Central memory CD8-positive, alpha-beta T cell (primary cell): ENCODE measurements at regions not wholly inside any gene's neighbourhood (a gene's known extent, or its start where the extent isn't known, plus 50 kb on each side); places are given as distances from the start of the nearest gene placed in this dataset.
A peak's percentile ranks its signal among the peaks of the same experiment; 100 is the strongest.
"Not testable (repeated sequence)": the region's sequence is repeated elsewhere in the genome, so short reads cannot be mapped to it uniquely, and the experiment has no call there.

ENCODE experiments used
- ATAC-seq: fragments of 150-1000 bp; cut with Tn5 transposase; replicated peaks from 2 replicates; pipeline ENCODE4 v1.10.0; 2022; ENCODE audit warnings: mild to moderate bottlenecking, moderate FRiP score, moderate number of reproducible peaks; ENCODE audit not compliant: poor library complexity, severe bottlenecking; ENCODE audit errors: extremely low read depth
- DNase-seq, 2 donors: peaks; one replicate each; pipeline ENCODE4 v3.0.0; 2021; ENCODE audit warnings: low spot score in 2 of 2
- H3K27ac Mint-ChIP-seq: one replicate; pipeline ENCODE4 v1.8.0; 2022; ENCODE audit warnings: low read depth, mild to moderate bottlenecking, moderate library complexity, mixed read lengths
- H3K27me3 Mint-ChIP-seq: one replicate; pipeline ENCODE4 v1.8.0; 2022; ENCODE audit warnings: mixed read lengths
- H3K36me3 Mint-ChIP-seq: one replicate; pipeline ENCODE4 v1.8.0; 2022; ENCODE audit warnings: mild to moderate bottlenecking, moderate library complexity, mixed read lengths; ENCODE audit not compliant: insufficient read depth
- H3K4me1 Mint-ChIP-seq: one replicate; pipeline ENCODE4 v1.8.0; 2022; ENCODE audit warnings: mixed read lengths
- H3K4me3 Mint-ChIP-seq: one replicate; pipeline ENCODE4 v1.8.0; 2022; ENCODE audit warnings: mild to moderate bottlenecking, moderate library complexity, mixed read lengths
- H3K9me3 Mint-ChIP-seq: one replicate; pipeline ENCODE4 v1.8.0; 2022; ENCODE audit warnings: mixed read lengths

DNA sequence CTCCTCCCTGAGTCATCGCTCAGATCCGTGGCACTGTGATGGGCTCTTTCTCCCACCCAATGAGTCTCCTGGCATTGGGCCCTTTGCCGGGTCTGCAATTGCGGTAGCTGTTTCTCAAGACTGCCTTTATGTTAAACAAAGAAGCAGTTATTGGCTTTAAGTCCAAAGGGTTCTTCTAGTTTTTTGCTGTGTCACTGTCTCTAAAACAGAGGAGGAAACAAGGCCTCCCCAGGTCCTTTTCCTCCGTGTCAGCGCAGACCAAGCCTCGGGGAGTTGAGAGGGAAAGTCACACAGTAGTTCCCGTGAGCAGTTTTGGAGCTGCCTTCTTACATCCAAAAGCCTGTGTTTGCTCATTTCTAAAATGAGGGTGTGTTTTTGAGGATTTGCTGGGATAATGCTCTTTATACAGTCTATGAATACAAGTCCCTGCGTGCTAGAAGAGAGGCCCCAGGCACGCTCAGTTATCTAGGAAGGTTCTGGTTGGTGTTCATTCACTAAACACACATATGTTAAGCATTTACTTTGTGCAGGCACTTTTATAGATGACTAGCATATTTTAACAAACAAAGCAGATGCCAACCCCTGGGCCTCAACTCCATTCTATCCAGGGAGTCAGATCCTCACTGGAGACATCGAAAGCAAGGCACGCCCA, 126.0 kb upstream of the PZP start:
- H3K27me3 Mint-ChIP-seq = no peaks in the 10 kb centered on the region
- H3K9me3 Mint-ChIP-seq = peaks cover 6% of the 10 kb centered on the region
- no peaks in the 10 kb centered on the region for H3K36me3 Mint-ChIP-seq
- H3K4me3 Mint-ChIP-seq = no peak overlapping the region
- H3K4me1 Mint-ChIP-seq = peaks cover 7% of the 10 kb centered on the region
- no peak overlapping the region for H3K27ac Mint-ChIP-seq
- no peak for DNase-seq
- no peak for ATAC-seq

DNA sequence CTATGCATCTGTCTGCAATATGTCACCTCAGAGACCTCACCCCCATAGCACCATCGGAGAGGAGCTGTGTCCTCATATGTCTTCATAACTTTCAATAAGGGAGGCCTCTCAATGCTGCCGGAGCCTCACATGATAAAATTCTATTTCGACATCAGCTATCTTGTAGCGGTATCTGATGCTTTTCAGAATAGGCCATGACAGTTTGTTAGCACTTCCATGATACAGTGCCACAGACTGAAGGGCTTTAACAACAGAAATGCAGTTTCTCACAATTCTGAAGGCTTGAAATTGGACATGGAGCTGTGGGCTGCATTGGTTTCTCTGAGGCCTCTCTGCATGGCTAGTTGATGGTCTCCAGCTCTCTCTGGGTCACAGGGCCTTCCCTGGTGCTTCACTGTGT, 125.0 kb upstream of the PZP start:
- no peak overlapping the region for H3K4me3 Mint-ChIP-seq
- DNase-seq = no peak
- H3K27me3 Mint-ChIP-seq = no peaks in the 10 kb centered on the region
- H3K4me1 Mint-ChIP-seq = peaks cover 7% of the 10 kb centered on the region
- no peak overlapping the region for H3K27ac Mint-ChIP-seq
- H3K9me3 Mint-ChIP-seq = peaks cover 6% of the 10 kb centered on the region
- no peaks in the 10 kb centered on the region for H3K36me3 Mint-ChIP-seq
- ATAC-seq = no peak

DNA sequence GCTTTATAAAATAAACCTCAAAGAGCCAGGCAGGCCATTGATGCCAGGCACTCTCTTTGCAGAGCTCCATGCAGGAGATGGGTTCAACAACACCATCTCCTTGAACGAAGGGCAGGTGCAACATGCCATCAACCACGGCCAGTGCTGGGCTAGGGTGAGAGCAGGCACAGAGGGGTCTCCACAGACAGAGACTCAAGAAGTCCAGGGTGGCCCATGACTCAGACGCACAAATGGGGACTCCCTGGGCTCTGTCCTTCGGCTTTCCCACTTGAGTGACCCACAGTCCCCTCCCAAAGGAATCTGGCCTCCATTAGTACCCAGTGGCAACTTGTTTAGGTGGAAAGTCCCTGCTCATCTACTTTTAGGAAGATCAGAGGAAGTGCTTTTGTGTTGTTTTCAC, 124.4 kb upstream of the PZP start:
- DNase-seq (no peak), ATAC-seq (no peak)
- no peak overlapping the region for H3K4me3 Mint-ChIP-seq
- H3K4me1 Mint-ChIP-seq = peaks cover 8% of the 10 kb centered on the region
- no peaks in the 10 kb centered on the region for H3K27me3 Mint-ChIP-seq
- no peaks in the 10 kb centered on the region for H3K36me3 Mint-ChIP-seq
- no peak overlapping the region for H3K27ac Mint-ChIP-seq
- H3K9me3 Mint-ChIP-seq = peaks cover 6% of the 10 kb centered on the region

DNA sequence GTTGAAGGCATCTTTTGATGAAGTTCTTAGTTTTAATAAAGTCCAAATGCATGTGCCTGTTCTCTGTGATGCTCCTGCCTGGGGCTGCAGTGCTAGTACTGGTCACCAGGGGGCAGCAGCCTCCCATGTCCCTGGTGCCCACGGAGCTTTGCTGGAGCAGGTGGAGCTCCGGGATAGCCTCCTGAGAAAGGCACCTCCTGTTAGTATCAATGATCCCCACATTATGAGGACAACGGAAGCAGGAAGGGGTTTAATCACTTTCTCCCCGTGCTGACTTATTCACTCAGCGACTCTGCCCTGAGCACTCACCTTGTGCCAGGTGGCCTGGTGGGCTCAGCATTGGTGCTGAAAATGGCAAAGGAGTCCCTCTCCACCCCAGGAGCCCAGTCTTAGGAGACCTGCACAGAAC, 123.0 kb upstream of the PZP start:
- peak; percentile 49 to 58 for DNase-seq
- Mint-ChIP-seq H3K4me3 (peak overlapping the region; percentile 37), H3K27me3 (no peaks in the 10 kb centered on the region), H3K9me3 (peaks cover 2% of the 10 kb centered on the region), H3K27ac (peak overlapping the region; percentile 61), H3K36me3 (no peaks in the 10 kb centered on the region), H3K4me1 (peaks cover 20% of the 10 kb centered on the region)
- peak; percentile 46 for ATAC-seq

DNA sequence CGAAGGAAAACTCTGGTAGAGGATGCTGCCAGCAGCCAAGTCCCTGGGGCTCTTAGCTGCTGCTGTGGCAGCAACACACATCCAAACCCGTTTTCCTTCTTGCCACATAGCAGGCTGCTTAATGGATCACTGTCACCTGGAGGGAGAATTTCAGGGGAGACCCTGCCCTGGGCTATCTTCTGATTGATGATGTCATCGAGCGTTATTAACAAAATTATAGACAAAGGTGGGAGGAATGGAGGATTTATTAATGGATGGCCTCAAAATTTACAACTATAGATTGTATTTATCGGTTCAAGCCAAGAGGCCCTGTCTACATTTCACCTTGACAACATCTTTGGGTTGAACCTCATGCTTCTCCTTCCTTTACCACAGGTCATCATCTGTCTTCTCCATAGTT, 120.8 kb upstream of the PZP start:
- DNase-seq = no peak
- no peak overlapping the region for H3K4me3 Mint-ChIP-seq

DNA sequence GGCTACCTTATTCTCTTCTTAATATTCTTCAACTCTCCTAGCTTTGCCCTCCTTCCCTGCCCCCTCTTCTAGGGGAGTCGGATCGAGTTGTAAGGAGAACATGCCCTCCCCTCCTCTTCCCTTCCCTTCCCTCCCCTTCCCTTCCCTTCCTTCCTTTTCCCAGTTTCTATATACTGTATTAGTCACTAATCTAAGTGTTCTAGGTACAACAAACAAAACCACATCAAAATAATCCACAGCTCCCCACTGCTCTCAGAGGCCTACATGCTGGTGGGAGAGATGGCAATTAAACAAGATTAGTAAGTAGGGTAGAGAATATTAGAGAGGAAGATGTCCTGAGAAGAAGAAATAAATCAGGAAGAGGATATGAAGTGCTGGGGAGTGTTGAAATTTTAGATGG, 119.9 kb upstream of the PZP start:
- ATAC-seq = no peak
- no peak overlapping the region for H3K27ac Mint-ChIP-seq
- peaks cover 20% of the 10 kb centered on the region for H3K4me1 Mint-ChIP-seq
- H3K27me3 Mint-ChIP-seq = no peaks in the 10 kb centered on the region
- no peak overlapping the region for H3K4me3 Mint-ChIP-seq
- H3K9me3 Mint-ChIP-seq = no peaks in the 10 kb centered on the region
- no peaks in the 10 kb centered on the region for H3K36me3 Mint-ChIP-seq
- DNase-seq = no peak

More for the DNA sequence above, 120.8 kb upstream of the PZP start:
- ATAC-seq = no peak
- Mint-ChIP-seq H3K4me1 (peaks cover 20% of the 10 kb centered on the region), H3K27me3 (no peaks in the 10 kb centered on the region), H3K27ac (no peak overlapping the region), H3K9me3 (no peaks in the 10 kb centered on the region), H3K36me3 (no peaks in the 10 kb centered on the region)

DNA sequence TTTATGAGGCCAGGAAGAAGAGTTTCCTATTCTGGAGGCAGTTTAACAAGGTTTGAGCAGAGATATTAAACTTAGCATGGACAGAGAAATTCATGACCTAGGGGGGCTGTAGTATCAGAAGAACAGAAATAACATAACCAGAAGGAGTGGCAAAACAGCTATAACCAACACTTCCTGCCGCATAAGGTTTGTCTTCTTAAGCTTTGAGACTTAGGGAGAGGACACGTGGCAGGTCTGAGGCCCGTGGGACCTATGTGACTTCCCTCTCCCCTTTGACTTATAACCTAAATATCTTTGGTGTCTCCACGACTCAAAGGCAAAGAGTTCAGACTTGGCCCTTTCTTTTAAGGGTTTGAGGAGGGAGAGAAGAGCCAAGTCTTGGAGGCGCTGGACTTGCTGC, 119.1 kb upstream of the PZP start:
- ATAC-seq (peak; percentile 52), DNase-seq (no peak)
- no peaks in the 10 kb centered on the region for H3K9me3 Mint-ChIP-seq
- peaks cover 20% of the 10 kb centered on the region for H3K4me1 Mint-ChIP-seq
- no peak overlapping the region for H3K4me3 Mint-ChIP-seq
- H3K27ac Mint-ChIP-seq = no peak overlapping the region
- no peaks in the 10 kb centered on the region for H3K27me3 Mint-ChIP-seq
- H3K36me3 Mint-ChIP-seq = no peaks in the 10 kb centered on the region

DNA sequence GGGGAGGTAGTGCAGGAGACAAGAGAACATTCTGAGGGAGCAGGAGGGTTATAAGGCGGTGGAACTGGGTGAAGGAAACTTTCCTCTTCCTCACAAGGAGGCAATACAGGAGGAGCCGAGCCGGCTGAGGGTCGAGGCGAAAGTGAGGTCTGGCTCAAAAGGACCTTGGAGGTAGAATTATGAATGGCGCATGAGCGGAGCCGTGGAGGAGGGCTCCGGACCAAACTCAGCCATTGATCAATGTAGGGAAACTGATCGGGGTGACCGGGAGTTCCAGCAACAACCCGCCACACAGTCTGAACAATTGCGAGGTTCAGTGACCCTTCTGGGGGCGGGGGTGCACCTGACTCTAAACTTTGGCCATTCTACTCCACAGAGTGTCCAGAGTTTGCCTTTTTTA, 118.7 kb upstream of the PZP start:
- not testable (repeated sequence) for H3K4me3 Mint-ChIP-seq, DNase-seq

DNA sequence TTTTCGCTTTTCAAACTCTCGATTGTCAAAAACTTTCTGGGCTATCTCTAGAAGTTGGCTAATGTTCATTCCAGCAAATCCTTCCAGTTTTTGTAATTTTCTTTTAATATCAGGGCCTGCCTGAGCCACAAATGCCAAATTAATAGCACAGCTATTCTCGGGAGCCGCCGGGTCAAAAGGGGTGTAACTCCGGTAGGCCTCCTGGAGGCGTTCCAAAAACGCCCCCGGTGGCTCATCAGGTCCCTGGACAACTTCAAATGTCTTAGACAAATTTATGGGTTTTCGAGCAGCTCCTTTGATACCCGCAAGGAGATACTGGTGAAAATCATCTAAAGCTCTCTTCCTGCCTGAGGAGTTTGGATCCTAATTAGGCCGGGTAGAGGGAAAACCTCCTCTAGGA, 117.9 kb upstream of the PZP start:
- Mint-ChIP-seq H3K36me3 (no peaks in the 10 kb centered on the region), H3K4me1 (peaks cover 15% of the 10 kb centered on the region), H3K27ac (no peak overlapping the region), H3K9me3 (no peaks in the 10 kb centered on the region), H3K27me3 (no peaks in the 10 kb centered on the region), H3K4me3 (no peak overlapping the region)
- ATAC-seq (no peak), DNase-seq (no peak)

More for the DNA sequence above, 118.7 kb upstream of the PZP start:
- H3K36me3 Mint-ChIP-seq, H3K9me3 Mint-ChIP-seq, H3K27ac Mint-ChIP-seq, H3K27me3 Mint-ChIP-seq, ATAC-seq: not testable (repeated sequence)
- H3K4me1 Mint-ChIP-seq = peaks cover 20% of the 10 kb centered on the region

DNA sequence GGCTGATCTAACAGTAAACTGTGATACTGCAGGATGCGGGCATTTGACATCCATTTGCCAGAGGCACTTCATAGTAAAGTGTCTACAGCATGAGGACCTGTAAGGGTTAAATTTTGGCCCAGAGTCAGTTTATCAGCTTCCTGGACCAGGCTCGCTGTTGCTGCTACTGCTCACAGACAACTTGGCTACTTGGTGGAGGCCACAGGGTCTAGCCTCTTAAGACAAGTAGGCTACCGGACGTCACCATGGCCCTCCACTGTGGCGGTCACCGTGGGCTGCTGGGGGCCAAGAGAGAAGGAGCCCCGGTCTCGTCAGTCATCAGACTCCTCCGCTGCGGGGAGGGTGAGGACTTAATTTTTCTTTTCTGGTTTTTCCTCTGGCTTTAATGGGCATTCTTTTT, 117.3 kb upstream of the PZP start:
- H3K4me1 Mint-ChIP-seq = peaks cover 13% of the 10 kb centered on the region
- H3K27me3 Mint-ChIP-seq = no peaks in the 10 kb centered on the region
- H3K4me3 Mint-ChIP-seq = no peak overlapping the region
- DNase-seq (no peak), ATAC-seq (no peak)
- H3K36me3 Mint-ChIP-seq = no peaks in the 10 kb centered on the region
- no peaks in the 10 kb centered on the region for H3K9me3 Mint-ChIP-seq
- H3K27ac Mint-ChIP-seq = no peak overlapping the region

DNA sequence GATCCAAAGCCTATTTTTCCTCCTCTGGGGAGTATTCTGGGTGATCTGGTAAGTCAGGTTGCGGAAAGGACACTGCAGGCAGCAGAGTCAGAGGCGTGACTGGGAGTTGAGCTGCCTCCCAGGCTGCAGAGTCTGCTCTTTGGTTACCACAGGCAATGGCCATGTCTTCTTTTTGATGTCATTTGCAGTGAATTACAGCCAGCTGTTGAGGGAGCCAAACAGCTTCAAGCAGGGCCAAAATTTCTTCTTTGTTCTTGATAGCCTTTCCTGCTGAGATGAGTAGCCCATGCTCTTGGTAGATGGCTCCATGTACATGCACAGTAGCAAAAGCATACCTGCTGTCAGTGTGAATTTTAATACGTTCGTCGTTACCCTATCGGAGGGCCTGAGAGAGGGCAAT, 116.6 kb upstream of the PZP start:
- Mint-ChIP-seq H3K36me3 (no peaks in the 10 kb centered on the region), H3K4me3 (no peak overlapping the region), H3K9me3 (no peaks in the 10 kb centered on the region), H3K4me1 (peaks cover 14% of the 10 kb centered on the region), H3K27me3 (no peaks in the 10 kb centered on the region), H3K27ac (no peak overlapping the region)
- DNase-seq (no peak), ATAC-seq (no peak)

DNA sequence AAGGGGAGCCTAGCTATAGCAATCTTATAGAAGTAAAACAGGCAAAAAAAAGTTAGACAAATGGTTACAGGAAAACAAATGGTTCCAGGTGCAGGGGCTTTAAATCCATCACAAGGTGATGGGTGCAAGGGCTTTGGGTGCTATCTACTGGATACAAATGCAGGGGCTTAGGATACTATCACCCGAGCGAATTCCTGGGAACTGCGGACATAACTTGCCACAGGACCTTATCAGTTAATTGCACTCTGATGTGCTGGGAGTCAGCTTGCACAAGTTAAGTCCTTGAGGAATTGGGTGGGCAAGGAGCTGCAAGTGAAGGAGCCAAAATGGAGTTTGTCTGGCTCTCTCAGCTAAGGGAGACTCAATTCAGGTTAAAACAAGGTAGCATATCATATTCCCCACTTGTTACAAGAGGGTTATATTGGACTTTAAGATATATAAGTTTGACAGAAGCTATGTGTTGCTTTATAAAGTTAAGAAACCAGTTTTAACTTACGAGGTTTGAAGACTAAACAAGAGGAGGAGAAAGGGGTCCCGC, 115.0 kb upstream of the PZP start:
- Mint-ChIP-seq H3K4me3 (no peak overlapping the region), H3K4me1 (peaks cover 21% of the 10 kb centered on the region), H3K36me3 (no peaks in the 10 kb centered on the region), H3K27ac (no peak overlapping the region), H3K9me3 (no peaks in the 10 kb centered on the region), H3K27me3 (no peaks in the 10 kb centered on the region)
- ATAC-seq (no peak), DNase-seq (no peak)

DNA sequence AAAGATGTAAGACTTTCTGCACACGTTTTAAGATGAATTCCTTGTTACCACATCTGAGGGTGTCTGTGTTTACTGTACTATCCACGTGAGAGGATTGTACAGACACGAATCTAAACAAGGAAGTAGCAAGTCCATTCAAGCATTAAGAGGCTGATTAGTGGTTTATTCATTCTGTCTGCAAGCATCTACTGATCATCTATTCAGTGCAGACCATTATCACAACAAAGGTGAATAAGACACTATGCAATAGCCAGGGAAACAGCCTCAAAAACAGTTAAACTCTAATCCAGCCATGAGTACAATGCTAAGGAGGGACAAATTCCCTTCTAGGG, 111.6 kb upstream of the PZP start:
- no peak for DNase-seq
- Mint-ChIP-seq H3K4me3 (no peak overlapping the region), H3K27ac (peak overlapping the region; percentile 20)

More for the DNA sequence above, 111.6 kb upstream of the PZP start:
- Mint-ChIP-seq H3K4me1 (peaks cover 8% of the 10 kb centered on the region), H3K27me3 (no peaks in the 10 kb centered on the region), H3K36me3 (no peaks in the 10 kb centered on the region), H3K9me3 (no peaks in the 10 kb centered on the region)
- ATAC-seq = no peak
